ENCODE measurements at regions not wholly inside any gene's neighbourhood (a gene's known extent, or its start where the extent isn't known, plus 50 kb on each side); places are given as distances from the start of the nearest gene placed in this dataset.
"Not testable (repeated sequence)": the region's sequence is repeated elsewhere in the genome, so short reads cannot be mapped to it uniquely, and the experiment has no call there.

DNA sequence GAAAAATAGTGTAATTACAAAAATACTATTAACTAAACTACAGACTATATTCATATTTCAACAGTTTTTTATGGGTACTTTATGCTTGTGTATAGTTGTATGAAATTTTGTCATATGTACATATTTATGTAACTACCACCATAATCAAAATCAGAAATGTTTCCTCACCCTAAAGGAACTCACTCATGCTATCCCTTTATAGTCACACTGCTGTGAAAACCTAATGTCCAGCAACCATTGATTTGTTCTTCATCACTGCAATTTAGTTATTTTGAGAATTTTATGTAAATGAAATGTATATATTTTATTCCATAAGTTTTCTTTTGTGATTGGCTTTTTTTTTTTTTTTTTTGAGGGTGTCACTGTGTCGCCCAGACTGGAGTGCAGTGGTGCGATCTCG lies 278.9 kb upstream of the SLC16A7 start:
- Histone ChIP-seq H3K36me3 (no peaks in the 10 kb centered on the region), H3K4me1 (no peaks in the 10 kb centered on the region), H3K4me3 (no peak overlapping the region), H3K9me3 (no peaks in the 10 kb centered on the region), H3K27ac (no peak overlapping the region), H3K27me3 (no peaks in the 10 kb centered on the region)
- DNase-seq (ENCODE audit: low spot score in 2 of 2): no peak
- 98% methylated on average over 3 of the region's 3 CpGs for WGBS
- TF ChIP-seq EP300 (IDR thresholded peaks at IDR 0.05): no peak
- TF ChIP-seq, protein P1, sequence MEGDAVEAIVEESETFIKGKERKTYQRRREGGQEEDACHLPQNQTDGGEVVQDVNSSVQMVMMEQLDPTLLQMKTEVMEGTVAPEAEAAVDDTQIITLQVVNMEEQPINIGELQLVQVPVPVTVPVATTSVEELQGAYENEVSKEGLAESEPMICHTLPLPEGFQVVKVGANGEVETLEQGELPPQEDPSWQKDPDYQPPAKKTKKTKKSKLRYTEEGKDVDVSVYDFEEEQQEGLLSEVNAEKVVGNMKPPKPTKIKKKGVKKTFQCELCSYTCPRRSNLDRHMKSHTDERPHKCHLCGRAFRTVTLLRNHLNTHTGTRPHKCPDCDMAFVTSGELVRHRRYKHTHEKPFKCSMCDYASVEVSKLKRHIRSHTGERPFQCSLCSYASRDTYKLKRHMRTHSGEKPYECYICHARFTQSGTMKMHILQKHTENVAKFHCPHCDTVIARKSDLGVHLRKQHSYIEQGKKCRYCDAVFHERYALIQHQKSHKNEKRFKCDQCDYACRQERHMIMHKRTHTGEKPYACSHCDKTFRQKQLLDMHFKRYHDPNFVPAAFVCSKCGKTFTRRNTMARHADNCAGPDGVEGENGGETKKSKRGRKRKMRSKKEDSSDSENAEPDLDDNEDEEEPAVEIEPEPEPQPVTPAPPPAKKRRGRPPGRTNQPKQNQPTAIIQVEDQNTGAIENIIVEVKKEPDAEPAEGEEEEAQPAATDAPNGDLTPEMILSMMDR (IDR thresholded peaks at IDR 0.05): no peak
- TF ChIP-seq POLR2AphosphoS5 (IDR thresholded peaks at IDR 0.05): no peak
- TF ChIP-seq POLR2A (IDR thresholded peaks at IDR 0.05): no peak

DNA sequence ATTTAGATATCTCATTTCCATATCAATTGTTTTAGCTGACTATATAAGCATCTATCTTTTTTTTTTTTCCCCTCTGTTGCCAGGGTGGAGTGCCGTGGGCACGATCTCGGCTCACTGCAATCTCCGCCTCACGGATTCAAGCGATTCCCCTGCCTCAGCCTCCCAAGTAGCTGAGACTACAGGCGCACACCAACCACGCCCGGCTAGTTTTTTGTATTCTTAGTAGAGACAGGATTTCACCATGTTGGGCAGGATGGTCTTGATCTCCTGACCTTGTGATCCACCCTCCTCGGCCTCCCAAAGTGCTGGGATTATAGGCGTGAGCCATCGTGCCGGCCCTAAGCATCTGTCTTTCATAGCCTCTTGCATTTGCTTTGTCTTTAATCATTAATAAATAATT lies 279.5 kb upstream of the SLC16A7 start:
- not testable (repeated sequence) for H3K9me3 ChIP-seq; H3K4me1 ChIP-seq; H3K27ac ChIP-seq; H3K36me3 ChIP-seq; H3K27me3 ChIP-seq; H3K4me3 ChIP-seq; DNase-seq (ENCODE audit: low spot score in 2 of 2)
- WGBS: 95% methylated on average over 13 of the region's 13 CpGs

DNA sequence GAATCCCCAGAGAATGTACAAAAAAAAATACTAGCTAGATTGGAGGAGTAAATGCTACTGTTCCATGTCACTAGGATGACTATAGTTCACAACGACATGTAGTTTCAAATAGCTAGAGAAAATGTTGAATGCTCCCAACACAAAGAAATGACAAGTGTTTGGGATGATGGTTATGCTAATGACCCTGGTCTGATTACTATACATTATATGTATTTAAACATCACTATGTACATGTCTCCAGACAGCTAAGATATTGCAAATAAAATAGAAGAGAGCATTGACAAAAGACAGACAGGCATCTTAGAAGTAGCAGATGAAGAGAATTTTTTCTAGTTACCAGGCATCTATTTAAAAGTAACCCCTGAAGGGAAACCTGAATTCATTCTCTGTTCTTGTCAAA lies 281.6 kb upstream of the SLC16A7 start:
- Histone ChIP-seq H3K4me3 (no peak overlapping the region), H3K36me3 (no peaks in the 10 kb centered on the region), H3K4me1 (no peaks in the 10 kb centered on the region), H3K27me3 (no peaks in the 10 kb centered on the region), H3K27ac (no peak overlapping the region), H3K9me3 (peaks cover 6% of the 10 kb centered on the region)
- 82% methylated on average over 1 of the region's 1 CpG for WGBS
- no peak for DNase-seq (ENCODE audit: low spot score in 2 of 2)
- TF ChIP-seq POLR2A (IDR thresholded peaks at IDR 0.05) (no peak), POLR2AphosphoS5 (IDR thresholded peaks at IDR 0.05) (no peak), EP300 (IDR thresholded peaks at IDR 0.05) (no peak)
- TF ChIP-seq, protein P1 (IDR thresholded peaks at IDR 0.05): no peak

DNA sequence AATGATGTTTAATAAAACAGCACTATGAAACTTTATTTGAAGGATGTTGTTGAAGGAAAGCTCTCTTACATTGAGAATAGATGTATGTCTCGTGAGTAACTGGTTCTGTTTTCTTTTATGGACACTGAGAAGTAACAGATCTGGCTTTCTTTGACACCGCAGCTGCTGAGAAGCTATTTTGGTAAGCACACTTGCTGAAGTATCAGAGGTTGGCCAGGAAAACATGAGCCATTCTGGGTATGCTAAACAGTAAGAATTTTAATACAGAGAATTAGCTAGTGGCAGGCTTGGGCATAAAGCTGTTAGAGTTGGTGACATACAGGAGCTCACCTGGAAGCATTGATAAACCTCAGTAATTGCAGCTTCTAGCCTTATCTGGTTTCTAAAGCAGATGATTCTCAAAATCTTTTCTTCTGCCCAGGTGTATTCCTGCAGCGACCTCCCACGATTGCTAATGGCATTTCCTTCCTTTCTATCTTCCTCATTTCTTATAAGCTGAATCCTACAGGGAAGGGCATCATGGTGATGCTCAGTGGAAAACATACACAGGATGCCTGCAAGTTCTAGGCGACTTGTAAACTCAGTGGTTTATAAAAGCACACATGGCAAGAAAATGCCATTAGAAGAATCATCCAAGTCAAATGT lies 291.6 kb upstream of the SLC16A7 start:
- Histone ChIP-seq H3K36me3 (no peaks in the 10 kb centered on the region), H3K27ac (no peak overlapping the region), H3K4me3 (no peak overlapping the region), H3K9me3 (no peaks in the 10 kb centered on the region), H3K27me3 (no peaks in the 10 kb centered on the region), H3K4me1 (no peaks in the 10 kb centered on the region)
- no peak for DNase-seq (ENCODE audit: low spot score in 2 of 2)
- WGBS: 67% methylated on average over 5 of the region's 5 CpGs
- TF ChIP-seq POLR2AphosphoS5 (IDR thresholded peaks at IDR 0.05) (no peak), POLR2A (IDR thresholded peaks at IDR 0.05) (no peak), EP300 (IDR thresholded peaks at IDR 0.05) (no peak)
- TF ChIP-seq, protein P1 (IDR thresholded peaks at IDR 0.05): no peak

DNA sequence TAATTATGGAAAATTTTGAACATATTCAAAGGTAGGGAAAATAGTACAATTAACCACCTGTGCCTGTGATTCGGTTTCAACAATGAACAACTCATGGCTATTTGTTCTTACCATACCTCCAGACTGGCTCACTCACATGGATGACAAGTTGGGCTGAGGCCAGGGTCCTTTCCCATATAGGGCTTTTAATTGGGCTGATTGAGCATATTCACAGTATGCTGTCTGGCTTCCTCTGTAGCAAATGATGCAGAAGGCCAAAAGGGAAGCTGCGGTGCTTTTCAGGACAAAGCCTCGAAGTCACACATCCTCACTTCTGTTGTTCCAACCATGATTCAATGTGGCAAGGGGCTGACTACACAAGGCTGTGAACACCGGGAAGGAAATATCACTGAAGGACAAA lies 297.5 kb upstream of the SLC16A7 start:
- WGBS: 89% methylated on average over 4 of the region's 4 CpGs
- H3K36me3 ChIP-seq: no peaks in the 10 kb centered on the region
- TF ChIP-seq EP300 (IDR thresholded peaks at IDR 0.05): no peak
- no peak overlapping the region for H3K27ac ChIP-seq
- no peak overlapping the region for H3K4me3 ChIP-seq
- H3K9me3 ChIP-seq: peaks cover 3% of the 10 kb centered on the region
- DNase-seq (ENCODE audit: low spot score in 2 of 2): no peak
- no peaks in the 10 kb centered on the region for H3K27me3 ChIP-seq
- no peaks in the 10 kb centered on the region for H3K4me1 ChIP-seq

DNA sequence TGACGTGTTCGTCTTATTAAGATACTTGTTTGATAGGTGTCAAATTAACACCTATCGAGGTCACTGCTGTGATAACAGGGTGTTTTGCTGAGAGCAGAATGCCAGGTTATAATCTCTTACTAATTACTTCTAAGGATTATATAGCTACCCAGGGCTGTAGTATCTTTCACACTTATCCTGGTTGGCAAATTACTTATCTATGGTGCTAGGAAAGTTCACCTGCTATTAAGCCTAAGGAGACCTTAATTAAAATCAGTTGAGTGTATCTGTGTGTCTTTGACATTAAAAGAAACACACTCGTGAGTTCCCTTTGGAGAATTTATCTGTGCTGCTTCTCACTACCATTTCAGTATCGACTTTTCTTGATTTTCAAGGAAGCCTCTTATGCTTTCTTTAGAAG lies 301.6 kb upstream of the SLC16A7 start:
- TF ChIP-seq EP300 (IDR thresholded peaks at IDR 0.05): no peak
- no peak for TF ChIP-seq POLR2AphosphoS5 (IDR thresholded peaks at IDR 0.05)
- TF ChIP-seq, protein P1 (IDR thresholded peaks at IDR 0.05): no peak
- no peak for TF ChIP-seq POLR2A (IDR thresholded peaks at IDR 0.05)
- 70% methylated on average over 5 of the region's 5 CpGs for WGBS

More for the DNA sequence above, 301.6 kb upstream of the SLC16A7 start:
- no peaks in the 10 kb centered on the region for H3K4me1 ChIP-seq
- no peak overlapping the region for H3K4me3 ChIP-seq
- H3K9me3 ChIP-seq: peaks cover 3% of the 10 kb centered on the region
- H3K27me3 ChIP-seq: no peaks in the 10 kb centered on the region
- H3K27ac ChIP-seq: no peak overlapping the region
- no peaks in the 10 kb centered on the region for H3K36me3 ChIP-seq
- no peak for DNase-seq (ENCODE audit: low spot score in 2 of 2)
